ENCODE measurements at regions not wholly inside any gene's neighbourhood (a gene's known extent, or its start where the extent isn't known, plus 50 kb on each side); places are given as distances from the start of the nearest gene placed in this dataset.

DNA sequence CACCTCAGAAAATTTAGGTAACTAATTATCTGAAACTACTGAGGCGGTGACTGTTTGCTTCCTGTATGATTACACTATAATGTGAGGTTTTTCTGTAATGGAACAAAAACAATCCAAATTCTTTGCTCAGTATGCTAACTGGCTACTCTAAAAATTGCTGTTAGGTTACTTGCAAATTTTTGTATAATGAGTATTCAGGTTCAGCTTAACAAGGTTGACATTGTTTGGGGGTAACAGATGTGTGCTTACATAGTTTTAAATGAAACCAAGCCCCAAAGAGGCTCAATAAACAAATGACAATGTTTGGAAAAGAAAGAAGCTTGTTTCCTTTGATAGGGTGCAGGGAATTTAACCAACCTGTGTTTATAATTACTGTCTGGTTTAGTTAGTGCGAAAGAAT, 414.5 kb upstream of the MDFIC2 start:
- TF ChIP-seq, protein P1, sequence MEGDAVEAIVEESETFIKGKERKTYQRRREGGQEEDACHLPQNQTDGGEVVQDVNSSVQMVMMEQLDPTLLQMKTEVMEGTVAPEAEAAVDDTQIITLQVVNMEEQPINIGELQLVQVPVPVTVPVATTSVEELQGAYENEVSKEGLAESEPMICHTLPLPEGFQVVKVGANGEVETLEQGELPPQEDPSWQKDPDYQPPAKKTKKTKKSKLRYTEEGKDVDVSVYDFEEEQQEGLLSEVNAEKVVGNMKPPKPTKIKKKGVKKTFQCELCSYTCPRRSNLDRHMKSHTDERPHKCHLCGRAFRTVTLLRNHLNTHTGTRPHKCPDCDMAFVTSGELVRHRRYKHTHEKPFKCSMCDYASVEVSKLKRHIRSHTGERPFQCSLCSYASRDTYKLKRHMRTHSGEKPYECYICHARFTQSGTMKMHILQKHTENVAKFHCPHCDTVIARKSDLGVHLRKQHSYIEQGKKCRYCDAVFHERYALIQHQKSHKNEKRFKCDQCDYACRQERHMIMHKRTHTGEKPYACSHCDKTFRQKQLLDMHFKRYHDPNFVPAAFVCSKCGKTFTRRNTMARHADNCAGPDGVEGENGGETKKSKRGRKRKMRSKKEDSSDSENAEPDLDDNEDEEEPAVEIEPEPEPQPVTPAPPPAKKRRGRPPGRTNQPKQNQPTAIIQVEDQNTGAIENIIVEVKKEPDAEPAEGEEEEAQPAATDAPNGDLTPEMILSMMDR (IDR thresholded peaks at IDR 0.05; ENCODE audit: low read depth, low read length, poor library complexity, severe bottlenecking): no peak
- TF ChIP-seq EZH2phosphoT487 (IDR thresholded peaks at IDR 0.05; ENCODE audit: borderline replicate concordance, low read length): no peak
- no peak overlapping the region for H3K27ac ChIP-seq (ENCODE audit: low read depth, low read length)
- no peaks in the 10 kb centered on the region for H3K79me2 ChIP-seq (ENCODE audit: control insufficient read depth, low read length)

DNA sequence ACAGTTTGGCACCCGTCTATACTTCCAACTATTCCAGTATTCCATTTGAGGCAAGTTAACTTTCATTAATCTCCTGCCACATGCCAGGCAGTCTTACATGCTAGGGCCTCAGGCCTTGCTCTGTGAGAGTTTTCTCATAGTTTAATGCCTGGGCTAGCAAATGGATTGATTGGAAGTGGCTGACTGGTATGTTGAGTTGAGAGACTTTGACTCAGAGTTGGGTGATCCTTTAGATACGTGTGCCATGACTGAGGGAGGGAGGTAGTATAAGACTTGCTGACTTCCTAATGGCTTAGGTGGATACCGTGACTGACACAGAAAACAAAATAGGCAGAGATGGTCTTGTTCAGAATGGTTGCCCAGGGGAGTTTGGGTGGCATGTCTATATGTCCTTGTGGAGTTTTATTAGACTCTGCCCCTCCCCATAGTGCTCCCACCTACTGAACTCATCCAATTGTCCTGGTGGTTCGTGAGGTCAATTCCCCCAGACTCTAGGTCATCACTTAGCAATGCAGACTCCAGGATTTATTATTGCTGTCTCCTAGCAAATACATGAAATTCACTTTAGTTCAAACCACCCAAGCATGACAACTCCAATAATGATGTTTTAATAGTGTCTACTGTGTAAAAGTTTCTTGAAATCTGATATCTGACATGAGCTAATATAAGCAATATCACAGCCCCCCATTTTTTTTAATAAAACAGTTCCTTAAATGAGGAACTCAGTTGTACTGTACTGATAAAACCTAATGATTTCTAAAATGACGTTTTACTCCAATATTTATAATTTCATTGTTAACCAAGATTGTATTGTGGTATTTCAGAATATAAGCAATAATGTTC, 413.9 kb upstream of the MDFIC2 start:
- no peak for TF ChIP-seq EZH2phosphoT487 (IDR thresholded peaks at IDR 0.05; ENCODE audit: borderline replicate concordance, low read length)
- TF ChIP-seq, protein P1 (IDR thresholded peaks at IDR 0.05; ENCODE audit: low read depth, low read length, poor library complexity, severe bottlenecking): no peak

More for the DNA sequence above, 414.5 kb upstream of the MDFIC2 start:
- Histone ChIP-seq H3K36me3 (ENCODE audit: control insufficient read depth, low read length) (no peaks in the 10 kb centered on the region), H3F3A (ENCODE audit: control insufficient read depth, insufficient read depth) (no peaks in the 10 kb centered on the region), H3K4me3 (ENCODE audit: low read length) (no peak overlapping the region), H3K9me2 (replicated peaks; ENCODE audit: control insufficient read depth, low read length) (no peaks in the 10 kb centered on the region), H3K27me3 (ENCODE audit: control insufficient read depth, low read length) (0 out of 2 replicates have a peak, but pooled peaks cover 3% of the 10 kb centered on the region), H4K20me1 (ENCODE audit: control insufficient read depth, insufficient read depth, low read depth, low read length) (no peaks in the 10 kb centered on the region), H3K4me1 (ENCODE audit: control insufficient read depth, low read length) (no peaks in the 10 kb centered on the region), H3K4me2 (ENCODE audit: low read length) (no peak overlapping the region), H3K9me3 (ENCODE audit: control insufficient read depth, insufficient read depth, low read length) (no peaks in the 10 kb centered on the region)

DNA sequence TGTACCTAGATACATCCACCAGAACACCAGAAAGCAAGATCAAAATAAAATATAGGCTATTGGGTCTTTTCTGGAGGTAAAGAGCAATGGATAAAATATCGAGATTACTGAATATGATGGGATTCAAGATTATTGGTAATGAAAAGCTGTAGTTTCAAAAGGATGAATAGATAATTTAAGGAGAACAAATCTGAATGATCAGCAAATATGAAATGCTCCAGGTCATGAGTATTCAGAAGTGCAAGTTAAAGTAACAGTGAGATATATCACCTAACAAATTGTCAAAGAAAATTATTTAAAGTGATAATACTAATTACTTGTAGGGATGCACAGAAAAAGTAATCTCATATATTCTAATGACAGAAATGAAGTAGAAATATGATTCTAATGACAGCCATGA, 409.6 kb upstream of the MDFIC2 start:
- Histone ChIP-seq H3K27me3 (ENCODE audit: control insufficient read depth, low read length) (peaks cover 3% of the 10 kb centered on the region; the same call in 1 of the 2 replicates), H3K9me3 (ENCODE audit: control insufficient read depth, insufficient read depth, low read length) (no peaks in the 10 kb centered on the region), H3K27ac (ENCODE audit: low read depth, low read length) (no peak overlapping the region), H3K79me2 (ENCODE audit: control insufficient read depth, low read length) (no peaks in the 10 kb centered on the region), H3K4me1 (ENCODE audit: control insufficient read depth, low read length) (no peaks in the 10 kb centered on the region), H3K4me2 (ENCODE audit: low read length) (no peak overlapping the region), H3K4me3 (ENCODE audit: low read length) (no peak overlapping the region), H3K9me2 (replicated peaks; ENCODE audit: control insufficient read depth, low read length) (no peaks in the 10 kb centered on the region), H3F3A (ENCODE audit: control insufficient read depth, insufficient read depth) (no peaks in the 10 kb centered on the region), H3K36me3 (ENCODE audit: control insufficient read depth, low read length) (no peaks in the 10 kb centered on the region), H4K20me1 (ENCODE audit: control insufficient read depth, insufficient read depth, low read depth, low read length) (no peaks in the 10 kb centered on the region)
- TF ChIP-seq EZH2phosphoT487 (IDR thresholded peaks at IDR 0.05; ENCODE audit: borderline replicate concordance, low read length): no peak
- TF ChIP-seq, protein P1 (IDR thresholded peaks at IDR 0.05; ENCODE audit: low read depth, low read length, poor library complexity, severe bottlenecking): no peak

More for the DNA sequence above, 413.9 kb upstream of the MDFIC2 start:
- Histone ChIP-seq H3K27me3 (ENCODE audit: control insufficient read depth, low read length) (0 out of 2 replicates have a peak, but pooled peaks cover 3% of the 10 kb centered on the region), H3K4me2 (ENCODE audit: low read length) (no peak overlapping the region), H3K9me2 (replicated peaks; ENCODE audit: control insufficient read depth, low read length) (no peaks in the 10 kb centered on the region), H3K36me3 (ENCODE audit: control insufficient read depth, low read length) (no peaks in the 10 kb centered on the region), H3K79me2 (ENCODE audit: control insufficient read depth, low read length) (no peaks in the 10 kb centered on the region), H4K20me1 (ENCODE audit: control insufficient read depth, insufficient read depth, low read depth, low read length) (no peaks in the 10 kb centered on the region), H3K9me3 (ENCODE audit: control insufficient read depth, insufficient read depth, low read length) (no peaks in the 10 kb centered on the region), H3F3A (ENCODE audit: control insufficient read depth, insufficient read depth) (no peaks in the 10 kb centered on the region), H3K4me3 (ENCODE audit: low read length) (no peak overlapping the region), H3K4me1 (ENCODE audit: control insufficient read depth, low read length) (no peaks in the 10 kb centered on the region), H3K27ac (ENCODE audit: low read depth, low read length) (no peak overlapping the region)

Measured in DOHH2 (cell line).